Bronchial epithelial cell (primary cell): ENCODE measurements at regions not wholly inside any gene's neighbourhood (a gene's known extent, or its start where the extent isn't known, plus 50 kb on each side); places are given as distances from the start of the nearest gene placed in this dataset.

Experiments used
- DNase-seq: peaks from one replicate; pipeline ENCODE4 v3.0.0-alpha.2; 2010; ENCODE audit warnings: low read depth
- FAIRE-seq: peaks from 2 replicates; lab custom pipeline; 2011; peaks lifted over from hg19 to GRCh38; lab: Jason Lieb, UNC
- H3K27me3 ChIP-seq: 2 replicates; pipeline ENCODE4 v1.5.1; 2011; ENCODE audit warnings: low read length; ENCODE audit not compliant: control insufficient read depth, insufficient read depth
- H3K36me3 ChIP-seq: 2 replicates; pipeline ENCODE4 v1.5.1; 2011; ENCODE audit warnings: low read length; ENCODE audit not compliant: control insufficient read depth, insufficient read depth
- H3K4me3 ChIP-seq: 2 replicates; pipeline ENCODE4 v1.5.1; 2011; ENCODE audit warnings: mild to moderate bottlenecking, low read depth, low read length, control low read depth
- CTCF ChIP-seq: IDR thresholded peaks from 2 replicates; pipeline ENCODE4 v1.5.1; 2011; ENCODE audit warnings: mild to moderate bottlenecking, moderate library complexity, low read length, control low read depth, inconsistent platforms; ENCODE audit not compliant: insufficient read depth, severe bottlenecking

- TF ChIP-seq CTCF = no peak
- FAIRE-seq = no peak
- no peak overlapping the region for H3K4me3 ChIP-seq
- H3K36me3 ChIP-seq = no peaks in the 10 kb centered on the region
- no peak for DNase-seq
- H3K27me3 ChIP-seq = no peaks in the 10 kb centered on the region
Measured at GRCh38 chr18:31225668-31226067, 63.0 kb upstream of the DSC1 start.

- Histone ChIP-seq H3K27me3 (no peaks in the 10 kb centered on the region), H3K4me3 (no peak overlapping the region), H3K36me3 (no peaks in the 10 kb centered on the region)
- TF ChIP-seq CTCF = no peak
- DNase-seq (no peak), FAIRE-seq (no peak)
Measured at GRCh38 chr18:31227497-31228229, 65.0 kb upstream of the DSC1 start.

- H3K36me3 ChIP-seq = no peaks in the 10 kb centered on the region
- no peak for TF ChIP-seq CTCF
- DNase-seq (no peak), FAIRE-seq (no peak)
- no peaks in the 10 kb centered on the region for H3K27me3 ChIP-seq
- no peak overlapping the region for H3K4me3 ChIP-seq
Measured at GRCh38 chr18:31229829-31230228, 67.2 kb upstream of the DSC1 start.

- no peaks in the 10 kb centered on the region for H3K27me3 ChIP-seq
- no peak overlapping the region for H3K4me3 ChIP-seq
- H3K36me3 ChIP-seq = no peaks in the 10 kb centered on the region
- DNase-seq = peak; percentile 99
- no peak for TF ChIP-seq CTCF
- FAIRE-seq = no peak
Measured at GRCh38 chr18:31230495-31230894, 67.8 kb upstream of the DSC1 start.

- no peak for DNase-seq
- FAIRE-seq = no peak
- no peak overlapping the region for H3K4me3 ChIP-seq
- H3K27me3 ChIP-seq = no peaks in the 10 kb centered on the region
- no peak for TF ChIP-seq CTCF
- no peaks in the 10 kb centered on the region for H3K36me3 ChIP-seq
Measured at GRCh38 chr18:31232013-31232412, 69.4 kb upstream of the DSC1 start.
